CD14-positive monocyte (primary cell): ENCODE measurements at regions not wholly inside any gene's neighbourhood (a gene's known extent, or its start where the extent isn't known, plus 50 kb on each side); places are given as distances from the start of the nearest gene placed in this dataset.

Experiments
- DNase-seq, 3 donors: peaks; one replicate each; pipeline ENCODE4 v3.0.0-alpha.2; 2011 to 2022
- H2AFZ ChIP-seq: 2 replicates; pipeline ENCODE4 v1.6.0; 2012; ENCODE audit warnings: mild to moderate bottlenecking, low read depth, low read length, inconsistent platforms; ENCODE audit not compliant: insufficient read depth, poor library complexity, severe bottlenecking
- H3K27ac ChIP-seq, 2 donors: 1 replicate in 1 of 2; 2 replicates in 1 of 2; pipeline ENCODE4 v1.5.1; 2012 to 2013; ENCODE audit warnings: low read length in 2 of 2, control low read depth in 1 of 2, inconsistent platforms in 1 of 2, low read depth in 1 of 2, mild to moderate bottlenecking in 1 of 2
- H3K27me3 ChIP-seq, 2 donors: one replicate each; pipeline versions ENCODE4 v1.6.0 to v1.6.1; 2011 to 2013; ENCODE audit warnings: low read length in 2 of 2; ENCODE audit not compliant: control insufficient read depth in 2 of 2, insufficient read depth in 2 of 2
- H3K36me3 ChIP-seq, 2 donors: replicated peaks in 1 of 2; 1 replicate in 1 of 2; 2 replicates in 1 of 2; pipeline versions ENCODE4 v1.5.1 to v1.6.1; 2012 to 2013; ENCODE audit warnings: low read length in 2 of 2, control low read depth in 1 of 2, inconsistent platforms in 1 of 2, mild to moderate bottlenecking in 1 of 2; ENCODE audit not compliant: insufficient read depth in 2 of 2, control insufficient read depth in 1 of 2
- H3K4me1 ChIP-seq, 2 donors: 1 replicate in 1 of 2; 2 replicates in 1 of 2; pipeline versions ENCODE4 v1.5.1 to v1.6.1; 2012 to 2013; ENCODE audit warnings: low read length in 2 of 2, control low read depth in 1 of 2, inconsistent platforms in 1 of 2, mild to moderate bottlenecking in 1 of 2, moderate library complexity in 1 of 2; ENCODE audit not compliant: insufficient read depth in 2 of 2, control insufficient read depth in 1 of 2
- H3K4me2 ChIP-seq: replicated peaks from 2 replicates; pipeline ENCODE3; 2012; ENCODE audit warnings: low read length, moderate library complexity, mild to moderate bottlenecking; ENCODE audit not compliant: poor library complexity, severe bottlenecking; ENCODE audit errors: extremely low read depth
- H3K4me3 ChIP-seq, 3 experiments: fragments of 200-600 bp in 1 of 3; sonication (generic) in 1 of 3; replicated peaks in 1 of 3; 1 replicate in 2 of 3; 2 replicates in 1 of 3; pipeline ENCODE4 v1.5.1; 2011 to 2013; ENCODE audit warnings: low read length in 3 of 3, mild to moderate bottlenecking in 3 of 3, control low read depth in 2 of 3, low read depth in 2 of 3, inconsistent platforms in 1 of 3, moderate library complexity in 1 of 3
- H3K79me2 ChIP-seq: 2 replicates; pipeline ENCODE4 v1.6.0; 2012; ENCODE audit warnings: mild to moderate bottlenecking, control low read depth, inconsistent platforms, low read length, moderate library complexity; ENCODE audit not compliant: insufficient read depth
- H3K9ac ChIP-seq: 2 replicates; pipeline ENCODE4 v1.6.0; 2017; ENCODE audit warnings: low read length, mild to moderate bottlenecking; ENCODE audit not compliant: insufficient read depth, poor library complexity, severe bottlenecking
- H3K9me3 ChIP-seq, 2 donors: replicated peaks in 1 of 2; 1 replicate in 1 of 2; 2 replicates in 1 of 2; pipeline versions ENCODE4 v1.5.1 to v1.6.1; 2012 to 2013; ENCODE audit warnings: low read length in 2 of 2, control low read depth in 1 of 2; ENCODE audit not compliant: control insufficient read depth in 1 of 2, insufficient read depth in 1 of 2
- H4K20me1 ChIP-seq: 2 replicates; pipeline ENCODE4 v1.6.0; 2012; ENCODE audit warnings: mild to moderate bottlenecking, low read length, control low read depth, moderate library complexity; ENCODE audit not compliant: insufficient read depth
- H3K27ac Mint-ChIP-seq, 7 donors: one replicate each; pipeline ENCODE4 v1.8.0; 2020; ENCODE audit warnings: mild to moderate bottlenecking in 7 of 7, mixed read lengths in 7 of 7, moderate library complexity in 6 of 7, inconsistent platforms in 2 of 7
- H3K27me3 Mint-ChIP-seq, 3 donors: one replicate each; pipeline ENCODE4 v1.8.0; 2021 to 2022; ENCODE audit warnings: low read depth in 3 of 3, mild to moderate bottlenecking in 3 of 3, mixed read lengths in 3 of 3, moderate library complexity in 3 of 3, inconsistent platforms in 1 of 3
- H3K36me3 Mint-ChIP-seq, 2 donors: one replicate each; pipeline ENCODE4 v1.8.0; 2020; ENCODE audit warnings: mixed read lengths in 2 of 2, inconsistent platforms in 1 of 2, mild to moderate bottlenecking in 1 of 2
- H3K4me1 Mint-ChIP-seq: one replicate; pipeline ENCODE4 v1.8.0; 2020; ENCODE audit warnings: mild to moderate bottlenecking, mixed read lengths
- H3K4me3 Mint-ChIP-seq, 2 donors: one replicate each; pipeline ENCODE4 v1.8.0; 2020; ENCODE audit warnings: mild to moderate bottlenecking in 2 of 2, mixed read lengths in 2 of 2, moderate library complexity in 1 of 2
- H3K9me3 Mint-ChIP-seq, 7 donors: one replicate each; pipeline ENCODE4 v1.8.0; 2020 to 2022; ENCODE audit warnings: mixed read lengths in 7 of 7, mild to moderate bottlenecking in 6 of 7, moderate library complexity in 6 of 7, inconsistent platforms in 2 of 7
- WGBS: methylation state at CpG from one replicate; pipeline ENCODE4 v1.1.5; 2013; ENCODE audit warnings: missing lambda C conversion rate; ENCODE audit not compliant: insufficient coverage; 5-methylcytosine and 5-hydroxymethylcytosine counted together
- intact Hi-C, 2 donors: fragments of 100-400 bp; cut with micrococcal nuclease; formaldehyde crosslinking; loops; one replicate each; pipeline versions ENCODE4 v1.15.0 to v1.15.1; 2023
- TF ChIP-seq, protein P1 (sequence below): fragments of 200-600 bp; IDR thresholded peaks from one replicate; pipeline ENCODE4 v1.8.0; 2022; ENCODE audit warnings: antibody characterized with exemption, mild to moderate bottlenecking

- Mint-ChIP-seq H3K36me3 (no peaks in the 10 kb centered on the region), H3K4me3 (no peak overlapping the region), H3K4me1 (no peaks in the 10 kb centered on the region), H3K27me3 (peaks cover 0 to 13% (median 5%) of the 10 kb centered on the region in 3 donors), H3K9me3 (peaks cover 0 to 9% (median 0%) of the 10 kb centered on the region in 7 donors), H3K27ac (no peak overlapping the region)
- Histone ChIP-seq H3K4me2 (no peak overlapping the region), H3K27ac (no peak overlapping the region), H3K4me3 (no peak overlapping the region), H3K27me3 (no peaks in the 10 kb centered on the region), H3K4me1 (no peaks in the 10 kb centered on the region), H3K36me3 (no peaks in the 10 kb centered on the region), H3K9ac (no peak overlapping the region), H2AFZ (no peak overlapping the region), H4K20me1 (no peaks in the 10 kb centered on the region), H3K9me3 (no peaks in the 10 kb centered on the region), H3K79me2 (no peaks in the 10 kb centered on the region)
- no peak for DNase-seq
- 97% methylated on average over 6 of the region's 9 CpGs for WGBS
- TF ChIP-seq, protein P1, sequence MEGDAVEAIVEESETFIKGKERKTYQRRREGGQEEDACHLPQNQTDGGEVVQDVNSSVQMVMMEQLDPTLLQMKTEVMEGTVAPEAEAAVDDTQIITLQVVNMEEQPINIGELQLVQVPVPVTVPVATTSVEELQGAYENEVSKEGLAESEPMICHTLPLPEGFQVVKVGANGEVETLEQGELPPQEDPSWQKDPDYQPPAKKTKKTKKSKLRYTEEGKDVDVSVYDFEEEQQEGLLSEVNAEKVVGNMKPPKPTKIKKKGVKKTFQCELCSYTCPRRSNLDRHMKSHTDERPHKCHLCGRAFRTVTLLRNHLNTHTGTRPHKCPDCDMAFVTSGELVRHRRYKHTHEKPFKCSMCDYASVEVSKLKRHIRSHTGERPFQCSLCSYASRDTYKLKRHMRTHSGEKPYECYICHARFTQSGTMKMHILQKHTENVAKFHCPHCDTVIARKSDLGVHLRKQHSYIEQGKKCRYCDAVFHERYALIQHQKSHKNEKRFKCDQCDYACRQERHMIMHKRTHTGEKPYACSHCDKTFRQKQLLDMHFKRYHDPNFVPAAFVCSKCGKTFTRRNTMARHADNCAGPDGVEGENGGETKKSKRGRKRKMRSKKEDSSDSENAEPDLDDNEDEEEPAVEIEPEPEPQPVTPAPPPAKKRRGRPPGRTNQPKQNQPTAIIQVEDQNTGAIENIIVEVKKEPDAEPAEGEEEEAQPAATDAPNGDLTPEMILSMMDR: no peak
- intact Hi-C loops: no loop called here
Observed at GRCh38 chr2:235320326-235320725, 173.5 kb upstream of the AGAP1 start.

DNA sequence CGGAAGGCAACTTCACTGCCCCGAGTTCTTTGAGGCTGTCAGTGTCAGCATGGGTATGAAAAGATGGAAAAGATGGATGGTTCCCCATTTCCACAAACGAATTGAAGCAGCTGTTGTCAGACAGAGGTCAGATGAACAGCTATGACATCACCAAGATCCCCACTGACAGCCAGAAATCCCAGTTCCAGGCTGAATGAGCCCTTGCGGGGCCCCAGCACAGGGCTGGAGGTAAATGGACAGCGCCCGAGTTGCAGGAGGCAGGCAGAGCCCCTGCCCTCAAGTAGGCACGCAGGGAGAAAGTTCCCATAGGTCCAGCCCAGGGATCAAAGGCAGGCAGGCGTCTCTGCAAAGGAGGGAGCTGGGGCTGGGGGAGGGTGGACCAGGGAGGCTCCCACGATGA is 169.5 kb upstream of the AGAP1 start:
- H3K9me3 Mint-ChIP-seq: peaks cover 0 to 5% (median 0%) of the 10 kb centered on the region in 7 donors

More for the DNA sequence above, 169.5 kb upstream of the AGAP1 start:
- Histone ChIP-seq H3K4me3 (no peak overlapping the region), H3K27ac (no peak overlapping the region), H2AFZ (no peak overlapping the region), H3K4me2 (no peak overlapping the region), H3K4me1 (no peaks in the 10 kb centered on the region), H3K27me3 (no peaks in the 10 kb centered on the region), H3K79me2 (no peaks in the 10 kb centered on the region), H3K9me3 (no peaks in the 10 kb centered on the region), H3K36me3 (no peaks in the 10 kb centered on the region), H4K20me1 (no peaks in the 10 kb centered on the region), H3K9ac (no peak overlapping the region)
- intact Hi-C loops: no loop called here
- Mint-ChIP-seq H3K27ac (no peak overlapping the region), H3K4me1 (no peaks in the 10 kb centered on the region), H3K4me3 (no peak overlapping the region), H3K27me3 (peaks cover 0 to 14% (median 5%) of the 10 kb centered on the region in 3 donors), H3K36me3 (no peaks in the 10 kb centered on the region)
- 12% methylated on average over 7 of the region's 9 CpGs for WGBS
- DNase-seq: no peak
- TF ChIP-seq, protein P1: no peak
